PC-3 (cell line): ENCODE measurements at regions not wholly inside any gene's neighbourhood (a gene's known extent, or its start where the extent isn't known, plus 50 kb on each side); places are given as distances from the start of the nearest gene placed in this dataset.
A peak's percentile ranks its signal among the peaks of the same experiment; 100 is the strongest.

ENCODE experiments used
- ATAC-seq: fragments of 200-7000 bp; cut with Tn5 transposase; 2 replicates; pipeline ENCODE4 v1.9.1; 2020; ENCODE audit warnings: mild to moderate bottlenecking, moderate library complexity
- BruUV-seq: library from RNA; stranded (reverse); fragments of 400-500 nt; replicated peaks from 2 replicates; lab custom pipeline; 2021; lab: Mats Ljungman, UMichigan
- CTCF ChIA-PET: fragments of 300-600 bp; sonication (Branson Sonifier 250); formaldehyde crosslinking; loops from one replicate; lab custom pipeline; 2022; ENCODE audit warnings: antibody characterized with exemption; lab: Charles Lee
- POLR2A ChIA-PET: fragments of 300-600 bp; sonication (Branson Sonifier 250); formaldehyde crosslinking; loops from one replicate; lab custom pipeline; 2022; ENCODE audit warnings: antibody characterized with exemption; ENCODE audit not compliant: unreplicated experiment; lab: Charles Lee
- DNase-seq: peaks from one replicate; pipeline ENCODE4 v3.0.0-alpha.2; 2015
- H2AFZ ChIP-seq: fragments of 300-600 bp; sonication (generic); 2 replicates; pipeline ENCODE4 v1.6.0; 2016; ENCODE audit warnings: antibody characterized with exemption, low read length
- H3F3A ChIP-seq: fragments of 300-600 bp; sonication (generic); one replicate; pipeline ENCODE4 v1.6.0; 2017; ENCODE audit warnings: antibody characterized with exemption, low read length, control low read depth, mild to moderate bottlenecking; ENCODE audit not compliant: unreplicated experiment
- H3K27ac ChIP-seq: fragments of 300-600 bp; sonication (generic); 2 replicates; pipeline ENCODE4 v1.5.1; 2016; ENCODE audit warnings: mild to moderate bottlenecking, low read length
- H3K27me3 ChIP-seq: fragments of 300-600 bp; sonication (generic); 2 replicates; pipeline ENCODE4 v1.6.1; 2016; ENCODE audit warnings: low read length, mixed read lengths
- H3K36me3 ChIP-seq: fragments of 300-600 bp; sonication (generic); 2 replicates; pipeline ENCODE4 v1.6.1; 2016; ENCODE audit warnings: low read depth, mixed run types, low read length, mixed read lengths
- H3K4me1 ChIP-seq: fragments of 300-600 bp; sonication (generic); 2 replicates; pipeline ENCODE4 v1.5.1; 2016; ENCODE audit warnings: low read length; ENCODE audit not compliant: insufficient read depth
- H3K4me2 ChIP-seq: fragments of 300-600 bp; sonication (generic); 2 replicates; pipeline ENCODE4 v1.6.0; 2016; ENCODE audit warnings: low read length
- H3K4me3 ChIP-seq: fragments of 300-600 bp; sonication (generic); 2 replicates; pipeline ENCODE4 v1.5.1; 2016; ENCODE audit warnings: mild to moderate bottlenecking, low read length, mixed read lengths
- H3K79me2 ChIP-seq: fragments of 300-600 bp; sonication (generic); 2 replicates; pipeline ENCODE4 v1.6.1; 2017; ENCODE audit warnings: low read length, mixed read lengths
- H3K9ac ChIP-seq: fragments of 300-600 bp; sonication (generic); 2 replicates; pipeline ENCODE4 v1.6.0; 2016; ENCODE audit warnings: mild to moderate bottlenecking, low read length
- H3K9me2 ChIP-seq: fragments of 300-600 bp; sonication (generic); replicated peaks from 2 replicates; pipeline ENCODE4 v1.6.1; 2016; ENCODE audit warnings: mixed run types, low read length, mixed read lengths
- H3K9me3 ChIP-seq: fragments of 300-600 bp; sonication (generic); 2 replicates; pipeline ENCODE4 v1.6.1; 2016; ENCODE audit warnings: low read length, mixed read lengths
- H4K20me1 ChIP-seq: fragments of 300-600 bp; sonication (generic); 2 replicates; pipeline ENCODE4 v1.6.1; 2016; ENCODE audit warnings: low read length, mixed read lengths
- CTCF ChIP-seq: fragments of 300-600 bp; sonication (generic); conservative IDR thresholded peaks from 2 replicates; pipeline ENCODE4 v1.5.1; 2017; ENCODE audit warnings: antibody characterized with exemption, low read depth, mild to moderate bottlenecking, low read length
- EZH2 ChIP-seq: fragments of 300-600 bp; sonication (generic); IDR thresholded peaks from one replicate; pipeline ENCODE4 v1.6.1; 2017; ENCODE audit warnings: antibody characterized with exemption, mild to moderate bottlenecking, low read length; ENCODE audit not compliant: unreplicated experiment
- EZH2phosphoT487 ChIP-seq: fragments of 300-600 bp; sonication (generic); IDR thresholded peaks from 2 replicates; pipeline ENCODE4 v1.6.1; 2018; ENCODE audit warnings: mild to moderate bottlenecking, antibody characterized with exemption, low read length, borderline replicate concordance
- intact Hi-C: fragments of 100-400 bp; cut with micrococcal nuclease; formaldehyde crosslinking; loops from 2 replicates; pipeline ENCODE4 v1.9.0; 2023

DNA sequence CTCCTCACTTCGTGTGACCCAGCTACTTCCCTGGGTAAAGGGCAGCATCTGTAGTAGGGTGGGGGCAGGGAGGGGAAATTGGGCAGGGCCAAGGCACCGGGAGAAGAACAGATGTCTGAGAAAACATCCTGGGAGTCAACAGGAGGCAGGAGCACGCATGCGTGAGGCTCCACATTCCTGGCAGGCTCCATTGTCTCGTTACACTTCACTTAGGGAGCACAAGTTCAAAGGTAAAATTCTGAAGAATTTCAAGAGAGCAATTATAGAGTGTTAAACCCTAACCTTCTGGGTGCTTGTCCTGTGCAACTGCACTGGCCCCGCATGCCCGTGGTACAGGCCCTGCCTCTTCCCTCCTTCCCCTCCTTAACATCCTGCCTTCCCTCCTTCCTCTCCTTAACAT, 79.6 kb upstream of the POMP start:
- Histone ChIP-seq H4K20me1 (no peaks in the 10 kb centered on the region), H3K4me2 (no peak overlapping the region), H3K9me2 (no peaks in the 10 kb centered on the region), H3K9me3 (no peaks in the 10 kb centered on the region), H3K36me3 (no peaks in the 10 kb centered on the region), H3K9ac (no peak overlapping the region), H3K27ac (no peak overlapping the region), H3F3A (no peaks in the 10 kb centered on the region), H3K4me3 (no peak overlapping the region), H3K79me2 (no peaks in the 10 kb centered on the region), H3K27me3 (no peaks in the 10 kb centered on the region), H2AFZ (no peak overlapping the region), H3K4me1 (peaks cover 9% of the 10 kb centered on the region)
- CTCF ChIA-PET: no interaction called here
- TF ChIP-seq EZH2phosphoT487 (no peak), CTCF (no peak), EZH2 (no peak)
- DNase-seq (no peak), ATAC-seq (no peak)
- no TSS peak for BruUV-seq
- intact Hi-C loops: no loop called here
- POLR2A ChIA-PET: no interaction called here

DNA sequence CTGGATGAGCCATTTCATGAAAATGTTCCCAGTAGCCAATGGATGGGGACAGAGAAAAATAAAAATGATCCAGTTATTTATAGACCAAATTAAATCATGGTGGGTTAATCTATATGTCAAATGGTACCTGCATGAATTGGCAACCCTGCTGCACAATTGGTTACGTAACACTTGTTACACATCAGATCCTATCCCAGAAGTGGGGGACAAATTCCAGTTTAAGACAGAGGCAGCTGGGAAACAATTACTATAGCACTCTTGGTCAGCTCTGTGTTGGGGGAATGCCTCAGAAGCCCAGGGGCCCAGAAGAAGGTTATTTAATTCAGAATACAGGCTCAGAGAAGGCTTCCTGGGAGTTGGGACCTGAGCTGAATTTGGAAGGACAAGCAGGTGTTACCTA, 81.1 kb upstream of the FLT1 start:
- H4K20me1 ChIP-seq: no peaks in the 10 kb centered on the region
- no peak overlapping the region for H2AFZ ChIP-seq
- no peaks in the 10 kb centered on the region for H3K9me2 ChIP-seq
- no peaks in the 10 kb centered on the region for H3K9me3 ChIP-seq
- BruUV-seq: no TSS peak
- H3K9ac ChIP-seq: no peak overlapping the region
- CTCF ChIA-PET: no interaction called here
- H3K27ac ChIP-seq: no peak overlapping the region
- H3K27me3 ChIP-seq: no peaks in the 10 kb centered on the region
- peaks cover 12% of the 10 kb centered on the region for H3K4me1 ChIP-seq
- intact Hi-C loops: no loop called here
- no peaks in the 10 kb centered on the region for H3F3A ChIP-seq
- no peak overlapping the region for H3K4me3 ChIP-seq
- no peaks in the 10 kb centered on the region for H3K36me3 ChIP-seq
- TF ChIP-seq EZH2: no peak
- no peak for TF ChIP-seq CTCF
- no peak for TF ChIP-seq EZH2phosphoT487
- POLR2A ChIA-PET: no interaction called here
- no peak for DNase-seq
- no peak overlapping the region for H3K4me2 ChIP-seq
- ATAC-seq: no peak
- no peaks in the 10 kb centered on the region for H3K79me2 ChIP-seq

DNA sequence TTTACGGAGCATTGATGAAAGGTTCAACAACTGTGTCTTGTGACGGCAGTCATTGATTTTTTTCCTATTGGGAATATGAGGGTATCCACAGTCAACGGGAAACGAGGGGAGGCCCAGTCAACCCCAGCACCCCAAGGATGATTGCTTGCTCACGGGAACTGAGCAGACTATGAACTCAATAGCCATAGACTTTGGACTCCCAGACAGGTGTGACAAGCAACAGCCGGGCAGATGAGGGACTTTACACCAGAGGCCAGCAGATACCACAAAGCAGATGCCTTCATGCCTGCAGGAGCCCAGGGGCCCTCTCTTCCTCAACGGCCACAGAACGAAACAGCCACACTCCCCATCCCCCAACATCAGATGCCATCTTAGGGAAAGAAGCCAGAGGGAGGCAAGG, 80.3 kb upstream of the FLT1 start:
- ChIA-PET POLR2A (no interaction called here), CTCF (no interaction called here)
- no peaks in the 10 kb centered on the region for H3F3A ChIP-seq
- no peak overlapping the region for H2AFZ ChIP-seq
- peaks cover 12% of the 10 kb centered on the region for H3K4me1 ChIP-seq
- no peak for ATAC-seq
- H3K4me2 ChIP-seq: peak overlapping the region; percentile 51
- no peak for DNase-seq
- no peak overlapping the region for H3K4me3 ChIP-seq
- peak overlapping the region; percentile 96 for H3K27ac ChIP-seq
- H3K9me2 ChIP-seq: no peaks in the 10 kb centered on the region
- H3K27me3 ChIP-seq: no peaks in the 10 kb centered on the region
- H4K20me1 ChIP-seq: no peaks in the 10 kb centered on the region
- no TSS peak for BruUV-seq
- no peaks in the 10 kb centered on the region for H3K9me3 ChIP-seq
- no peaks in the 10 kb centered on the region for H3K79me2 ChIP-seq
- no peaks in the 10 kb centered on the region for H3K36me3 ChIP-seq
- intact Hi-C loops: no loop called here
- TF ChIP-seq EZH2 (no peak), EZH2phosphoT487 (no peak), CTCF (no peak)
- H3K9ac ChIP-seq: peak overlapping the region; percentile 82
